GM19238 (cell line): ENCODE measurements at regions not wholly inside any gene's neighbourhood (a gene's known extent, or its start where the extent isn't known, plus 50 kb on each side); places are given as distances from the start of the nearest gene placed in this dataset.

ENCODE experiments used
- DNase-seq: peaks from one replicate; pipeline ENCODE4 v3.0.0; 2011; ENCODE audit warnings: low spot score; ENCODE audit not compliant: insufficient read length

DNA sequence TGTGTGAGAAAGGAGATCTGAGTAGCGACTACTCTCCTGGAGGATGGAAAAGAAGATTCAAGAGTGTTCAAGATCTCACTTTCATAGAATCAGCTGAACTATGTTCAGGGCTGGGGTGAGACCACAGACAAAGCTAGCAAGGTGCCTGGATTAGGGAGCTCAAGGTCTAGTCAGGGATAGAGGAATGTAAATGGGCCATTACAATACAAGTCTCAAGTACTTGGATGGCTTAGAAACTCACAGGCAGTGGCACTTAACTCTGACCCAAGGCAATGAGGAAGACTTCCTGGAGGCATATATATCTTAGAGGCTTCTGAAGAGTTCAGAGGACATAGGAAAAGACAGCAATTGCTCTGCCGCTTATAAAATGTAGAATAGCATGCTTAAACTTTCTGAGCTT, 184.9 kb upstream of the CDH11 start:
- no peak for DNase-seq

DNA sequence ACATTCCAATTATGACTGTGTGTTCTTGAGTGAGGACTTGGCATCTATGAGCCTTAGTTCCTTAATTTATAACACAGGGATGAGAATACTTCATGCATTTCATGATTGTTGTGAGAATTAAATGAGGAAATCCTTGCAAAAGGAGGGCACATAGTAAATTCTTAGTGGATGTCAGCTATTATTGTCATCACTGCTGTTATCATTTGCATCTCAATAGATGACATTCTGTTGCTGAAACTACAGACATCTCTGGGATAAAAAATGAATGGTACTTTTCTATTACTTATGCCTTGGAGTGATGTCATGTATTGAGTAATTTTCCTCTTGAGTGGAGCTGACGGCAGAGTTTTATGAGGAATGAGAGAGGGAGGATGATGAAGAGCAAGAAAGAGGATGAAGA, 184.4 kb upstream of the CDH11 start:
- no peak for DNase-seq

DNA sequence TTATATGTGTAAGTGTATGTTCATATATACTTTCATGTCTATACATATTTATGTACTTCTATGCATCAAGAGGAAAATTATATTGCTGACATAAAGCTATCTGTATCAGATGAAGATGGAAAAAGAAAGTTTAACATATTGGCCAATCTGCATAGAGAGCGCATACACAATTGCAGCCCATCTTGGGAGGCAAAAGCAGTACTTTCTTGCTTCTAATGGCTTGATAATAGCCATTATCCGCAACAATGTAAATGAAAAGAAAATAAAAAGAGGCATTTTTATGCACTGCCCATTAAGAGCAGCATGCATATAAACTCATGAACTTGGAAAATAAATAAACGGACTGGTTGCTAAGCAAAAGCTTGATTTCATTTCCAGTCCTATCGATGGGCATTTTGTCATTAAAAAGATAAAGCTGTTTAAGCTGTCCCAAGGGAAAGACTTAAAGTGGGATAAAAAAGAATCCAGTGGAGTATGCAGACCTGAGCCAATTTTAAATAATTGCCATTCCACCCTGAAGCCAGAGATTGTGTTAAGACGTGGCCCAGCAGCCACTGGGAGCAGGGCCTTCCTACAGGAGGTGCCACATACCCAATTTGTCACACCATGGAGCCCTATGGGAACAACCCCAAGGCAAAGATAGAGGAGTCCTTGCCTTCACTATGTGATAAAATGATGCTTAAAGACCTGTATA, 183.6 kb upstream of the CDH11 start:
- DNase-seq, result no peak

DNA sequence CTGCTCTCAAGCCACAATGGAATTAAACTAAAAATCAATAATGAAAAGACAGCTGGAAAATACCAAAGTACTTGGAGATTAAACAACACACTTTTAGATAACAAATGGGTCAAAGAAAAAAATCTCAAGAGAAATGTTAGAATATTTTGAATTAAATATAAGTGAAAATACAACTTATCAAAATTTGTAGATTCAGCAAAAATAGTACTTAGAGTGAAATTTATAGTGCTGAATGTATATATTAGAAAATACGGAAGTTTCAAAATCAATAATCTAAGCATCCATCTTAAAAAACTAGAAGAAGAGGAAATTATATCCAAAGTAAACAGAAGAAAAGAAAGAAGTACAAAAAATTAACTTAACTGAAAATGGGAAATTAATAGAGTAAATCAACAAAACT, 179.2 kb upstream of the CDH11 start:
- no peak for DNase-seq

DNA sequence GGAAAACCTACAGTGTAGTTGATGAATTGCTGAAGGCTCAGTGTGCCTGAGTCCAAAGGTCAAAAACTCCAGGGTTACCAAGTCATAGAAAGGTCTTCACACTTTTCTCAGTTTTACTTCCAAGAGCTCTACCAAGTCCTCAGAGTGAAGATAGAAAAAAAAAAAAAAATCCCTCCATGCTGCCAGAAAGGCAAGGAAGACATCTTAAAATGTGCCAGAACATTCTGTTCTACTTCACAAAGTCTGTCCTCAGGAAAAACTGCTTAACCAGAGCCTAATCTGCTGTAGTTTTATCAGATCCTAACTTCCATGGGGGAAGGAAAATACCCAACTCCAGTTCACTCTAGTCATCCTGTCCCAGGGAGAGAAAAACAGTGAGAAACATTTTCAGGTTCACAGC, 175.6 kb upstream of the CDH11 start:
- no peak for DNase-seq

GRCh38 chr16:65295527-65295926, 173.7 kb upstream of the CDH11 start:
- no peak for DNase-seq

DNA sequence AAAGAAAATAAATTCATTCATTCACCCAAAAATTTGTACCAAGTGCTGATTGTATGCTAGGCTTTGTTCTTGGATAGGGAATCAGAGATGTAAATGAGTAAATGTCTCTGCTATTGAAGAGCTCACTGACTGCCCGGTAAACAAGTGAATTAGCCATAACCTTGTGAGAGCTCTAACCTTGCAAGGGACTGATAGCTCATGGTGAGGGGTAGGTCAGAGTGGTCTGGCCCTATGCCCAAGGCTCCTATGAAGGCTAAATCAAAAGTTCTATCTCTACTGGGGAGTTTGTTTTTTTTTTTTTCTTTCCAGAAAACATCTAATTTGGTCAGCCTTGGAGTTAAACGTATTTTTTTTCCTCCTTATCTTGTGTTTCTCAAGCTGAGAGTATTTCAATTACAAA, 172.8 kb upstream of the CDH11 start:
- no peak for DNase-seq

GRCh38 chr16:65294165-65294564, 172.3 kb upstream of the CDH11 start:
- no peak for DNase-seq

DNA sequence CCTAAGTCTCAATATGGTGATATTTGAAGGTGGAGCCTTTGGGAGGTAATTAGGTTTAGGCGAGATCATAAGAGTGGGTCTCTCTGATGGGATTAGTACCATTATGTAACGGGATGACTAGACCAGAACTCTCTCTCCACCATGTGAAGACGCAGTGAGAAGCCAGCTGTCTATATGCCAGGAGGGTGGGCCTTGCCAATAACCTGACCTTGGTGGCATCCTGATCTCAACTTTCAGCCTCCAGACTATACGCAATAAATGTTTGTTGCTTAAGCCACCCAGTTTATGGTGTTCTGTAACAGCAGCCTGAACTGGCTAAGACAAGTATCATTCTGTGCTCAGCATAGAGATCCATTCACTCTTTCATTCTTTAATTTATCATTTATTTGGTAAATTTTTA, 167.2 kb upstream of the CDH11 start:
- DNase-seq, result no peak

- no peak for DNase-seq
Measured at GRCh38 chr16:65287307-65287706, 165.4 kb upstream of the CDH11 start.

- DNase-seq, result no peak
Measured at GRCh38 chr16:65285128-65286048, 163.5 kb upstream of the CDH11 start.

GRCh38 chr16:65284626-65285025, 162.8 kb upstream of the CDH11 start:
- DNase-seq, result no peak

GRCh38 chr16:65283181-65283651, 161.4 kb upstream of the CDH11 start:
- DNase-seq, result no peak

- no peak for DNase-seq
Measured at GRCh38 chr16:65281586-65281985, 159.7 kb upstream of the CDH11 start.

GRCh38 chr16:65280845-65281512, 159.1 kb upstream of the CDH11 start:
- no peak for DNase-seq

GRCh38 chr16:65279576-65279975, 157.7 kb upstream of the CDH11 start:
- no peak for DNase-seq

GRCh38 chr16:65278874-65279273, 157.0 kb upstream of the CDH11 start:
- DNase-seq, result no peak

DNA sequence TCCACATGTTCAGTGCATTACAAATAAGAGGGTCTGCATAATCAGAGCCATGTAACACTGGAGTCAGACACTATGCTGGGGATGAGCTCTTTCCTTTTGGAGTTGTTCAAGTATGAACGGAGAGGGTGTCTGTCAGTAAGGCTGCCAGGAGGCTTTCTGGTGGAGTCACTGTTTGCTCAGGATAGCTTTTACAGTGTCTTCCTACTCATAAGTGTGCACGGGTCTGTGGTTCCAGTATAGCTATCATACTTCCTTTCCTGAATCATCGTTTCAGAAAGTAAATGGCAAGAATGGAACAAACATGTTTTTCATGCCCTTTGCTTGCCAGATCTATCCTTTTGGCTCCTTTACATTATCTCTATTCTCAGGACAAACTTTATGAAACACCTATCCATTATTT, 152.7 kb upstream of the CDH11 start:
- DNase-seq, result no peak

GRCh38 chr16:65272699-65273414, 151.0 kb upstream of the CDH11 start:
- DNase-seq, result no peak

- DNase-seq, result no peak
Measured at GRCh38 chr16:65271996-65272395, 150.1 kb upstream of the CDH11 start.

- DNase-seq, result no peak
Measured at GRCh38 chr16:65268331-65268730, 146.5 kb upstream of the CDH11 start.
